Loucy (cell line): ENCODE measurements at regions not wholly inside any gene's neighbourhood (a gene's known extent, or its start where the extent isn't known, plus 50 kb on each side); places are given as distances from the start of the nearest gene placed in this dataset.
A peak's percentile ranks its signal among the peaks of the same experiment; 100 is the strongest.

ENCODE experiments used
- H2AFZ ChIP-seq: fragments of 200-600 bp; sonication (generic); 2 replicates; pipeline ENCODE4 v1.6.0; 2016; ENCODE audit warnings: antibody characterized with exemption, mild to moderate bottlenecking, low read length, moderate library complexity
- H3F3A ChIP-seq: fragments of 200-600 bp; 2 replicates; pipeline ENCODE4 v1.6.0; 2016; ENCODE audit warnings: antibody characterized with exemption, low read depth, mild to moderate bottlenecking
- H3K27me3 ChIP-seq: fragments of 200-600 bp; sonication (generic); 2 replicates; pipeline ENCODE4 v1.6.1; 2014; ENCODE audit warnings: low read length, mild to moderate bottlenecking; ENCODE audit not compliant: insufficient read depth, poor library complexity, severe bottlenecking
- H3K36me3 ChIP-seq: fragments of 200-600 bp; sonication (generic); 2 replicates; pipeline ENCODE4 v1.6.1; 2016; ENCODE audit warnings: low read length; ENCODE audit not compliant: insufficient read depth
- H3K4me1 ChIP-seq: fragments of 200-600 bp; sonication (generic); 2 replicates; pipeline ENCODE4 v1.5.1; 2014; ENCODE audit warnings: low read length, mild to moderate bottlenecking; ENCODE audit not compliant: insufficient read depth, poor library complexity, severe bottlenecking
- H3K4me2 ChIP-seq: fragments of 200-600 bp; sonication (generic); 2 replicates; pipeline ENCODE4 v1.6.0; 2014; ENCODE audit warnings: antibody characterized with exemption, low read length, low read depth, mild to moderate bottlenecking; ENCODE audit not compliant: poor library complexity, severe bottlenecking
- H3K4me3 ChIP-seq: fragments of 200-600 bp; sonication (generic); 2 replicates; pipeline ENCODE4 v1.5.1; 2014; ENCODE audit warnings: low read length, mild to moderate bottlenecking, mixed read lengths; ENCODE audit not compliant: poor library complexity, severe bottlenecking
- H3K79me2 ChIP-seq: fragments of 200-600 bp; sonication (generic); 2 replicates; pipeline ENCODE4 v1.6.1; 2014; ENCODE audit warnings: low read length; ENCODE audit not compliant: insufficient read depth
- H3K9ac ChIP-seq: fragments of 200-600 bp; sonication (generic); 2 replicates; pipeline ENCODE4 v1.6.0; 2014; ENCODE audit warnings: mild to moderate bottlenecking, low read depth, low read length, moderate library complexity; ENCODE audit not compliant: poor library complexity, severe bottlenecking
- H3K9me2 ChIP-seq: fragments of 200-600 bp; sonication (generic); replicated peaks from 2 replicates; pipeline ENCODE4 v1.6.1; 2016; ENCODE audit warnings: low read depth, low read length, mixed read lengths
- H3K9me3 ChIP-seq: fragments of 200-600 bp; sonication (generic); 2 replicates; pipeline ENCODE4 v1.6.1; 2014; ENCODE audit warnings: mild to moderate bottlenecking, antibody characterized with exemption, low read length, low read depth; ENCODE audit not compliant: insufficient read depth
- H4K20me1 ChIP-seq: fragments of 200-600 bp; sonication (generic); 2 replicates; pipeline ENCODE4 v1.6.0; 2014; ENCODE audit warnings: antibody characterized with exemption, low read length, mild to moderate bottlenecking; ENCODE audit not compliant: insufficient read depth, poor library complexity, severe bottlenecking
- CTCF ChIP-seq: fragments of 200-600 bp; sonication (generic); conservative IDR thresholded peaks from 2 replicates; pipeline ENCODE4 v1.5.1; 2014; ENCODE audit warnings: mild to moderate bottlenecking, antibody characterized with exemption, low read length
- EZH2phosphoT487 ChIP-seq: fragments of 200-600 bp; IDR thresholded peaks from 2 replicates; pipeline ENCODE4 v1.6.1; 2018; ENCODE audit warnings: antibody characterized with exemption, mild to moderate bottlenecking, moderate library complexity, borderline replicate concordance

GRCh38 chr2:15031745-15032240 is 399.3 kb downstream of the LRATD1 start:
- Histone ChIP-seq H3K9me2 (no peaks in the 10 kb centered on the region), H3K9me3 (no peaks in the 10 kb centered on the region), H3K4me2 (no peak overlapping the region), H3K4me1 (peaks cover 21% of the 10 kb centered on the region), H3K27me3 (no peaks in the 10 kb centered on the region), H3F3A (no peaks in the 10 kb centered on the region), H3K36me3 (no peaks in the 10 kb centered on the region), H3K4me3 (no peak overlapping the region), H3K9ac (no peak overlapping the region), H2AFZ (no peak overlapping the region), H4K20me1 (no peaks in the 10 kb centered on the region), H3K79me2 (no peaks in the 10 kb centered on the region)
- TF ChIP-seq EZH2phosphoT487 (no peak), CTCF (peak; percentile 45)

- Histone ChIP-seq H3K36me3 (no peaks in the 10 kb centered on the region), H2AFZ (peak overlapping the region; percentile 64; the same call in 1 of the 2 replicates), H3K4me3 (no peak overlapping the region), H3K79me2 (no peaks in the 10 kb centered on the region), H4K20me1 (no peaks in the 10 kb centered on the region), H3K4me2 (peak overlapping the region; percentile 14), H3K9ac (no peak overlapping the region), H3K4me1 (peaks cover 34% of the 10 kb centered on the region), H3K9me3 (no peaks in the 10 kb centered on the region), H3K9me2 (no peaks in the 10 kb centered on the region), H3F3A (peaks cover 6% of the 10 kb centered on the region; the same call in 1 of the 2 replicates), H3K27me3 (no peaks in the 10 kb centered on the region)
- TF ChIP-seq CTCF (0 out of 2 replicates have a peak, but pooled peaks have one; percentile 17), EZH2phosphoT487 (no peak)
Observed at GRCh38 chr2:15034246-15034645, 401.7 kb downstream of the LRATD1 start.

DNA sequence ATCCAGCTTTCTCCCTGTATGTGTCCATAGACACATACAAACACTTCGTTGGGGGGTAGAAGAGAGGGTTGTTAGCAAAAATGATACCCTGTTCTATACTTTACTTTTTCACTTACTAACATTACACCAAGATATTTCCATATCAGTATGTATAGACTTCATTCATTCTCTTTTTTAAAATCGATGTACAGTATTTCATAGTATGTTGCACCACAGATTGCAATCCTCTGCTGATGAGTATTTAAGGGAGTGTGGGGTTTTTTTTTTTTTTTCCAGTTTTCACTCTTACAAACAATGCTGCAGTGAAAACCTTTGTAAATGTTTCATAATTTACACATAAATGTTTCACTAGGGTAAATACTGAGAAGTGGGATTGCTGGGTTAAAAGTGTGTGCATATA is 402.3 kb downstream of the LRATD1 start:
- no peaks in the 10 kb centered on the region for H3K36me3 ChIP-seq
- H3K4me3 ChIP-seq: no peak overlapping the region
- no peak overlapping the region for H2AFZ ChIP-seq
- TF ChIP-seq EZH2phosphoT487 (no peak), CTCF (no peak)
- peaks cover 38% of the 10 kb centered on the region for H3K4me1 ChIP-seq
- H3K9me3 ChIP-seq: no peaks in the 10 kb centered on the region
- H3K9me2 ChIP-seq: no peaks in the 10 kb centered on the region
- peak overlapping the region; percentile 14 for H3K4me2 ChIP-seq
- H3K9ac ChIP-seq: no peak overlapping the region
- H3F3A ChIP-seq: peaks cover 6% of the 10 kb centered on the region; the same call in 1 of the 2 replicates
- no peaks in the 10 kb centered on the region for H4K20me1 ChIP-seq
- H3K27me3 ChIP-seq: no peaks in the 10 kb centered on the region
- H3K79me2 ChIP-seq: no peaks in the 10 kb centered on the region
